ENCODE measurements at regions not wholly inside any gene's neighbourhood (a gene's known extent, or its start where the extent isn't known, plus 50 kb on each side); places are given as distances from the start of the nearest gene placed in this dataset.
A peak's percentile ranks its signal among the peaks of the same experiment; 100 is the strongest.
"Not testable (repeated sequence)": the region's sequence is repeated elsewhere in the genome, so short reads cannot be mapped to it uniquely, and the experiment has no call there.

GRCh38 chr4:74578865-74579264 is 133.9 kb downstream of the AREG start:
- H2AFZ ChIP-seq (ENCODE audit: low read length); H3K4me2 ChIP-seq (ENCODE audit: low read depth, low read length, poor library complexity, severe bottlenecking); H3K27me3 ChIP-seq (ENCODE audit: low read length); H3K4me1 ChIP-seq (ENCODE audit: low read length); H3K27ac ChIP-seq (ENCODE audit: low read length); H3K4me3 ChIP-seq (ENCODE audit: low read length); DNase-seq; H3K9me2 ChIP-seq (replicated peaks; ENCODE audit: insufficient read depth, low read length); H4K20me1 ChIP-seq (ENCODE audit: insufficient read depth, low read depth, low read length); H3K79me2 ChIP-seq (ENCODE audit: low read length); H3K36me3 ChIP-seq (ENCODE audit: insufficient read depth, low read length); H3K9ac ChIP-seq (ENCODE audit: low read length); H3K9me3 ChIP-seq (ENCODE audit: low read length): not testable (repeated sequence)

DNA sequence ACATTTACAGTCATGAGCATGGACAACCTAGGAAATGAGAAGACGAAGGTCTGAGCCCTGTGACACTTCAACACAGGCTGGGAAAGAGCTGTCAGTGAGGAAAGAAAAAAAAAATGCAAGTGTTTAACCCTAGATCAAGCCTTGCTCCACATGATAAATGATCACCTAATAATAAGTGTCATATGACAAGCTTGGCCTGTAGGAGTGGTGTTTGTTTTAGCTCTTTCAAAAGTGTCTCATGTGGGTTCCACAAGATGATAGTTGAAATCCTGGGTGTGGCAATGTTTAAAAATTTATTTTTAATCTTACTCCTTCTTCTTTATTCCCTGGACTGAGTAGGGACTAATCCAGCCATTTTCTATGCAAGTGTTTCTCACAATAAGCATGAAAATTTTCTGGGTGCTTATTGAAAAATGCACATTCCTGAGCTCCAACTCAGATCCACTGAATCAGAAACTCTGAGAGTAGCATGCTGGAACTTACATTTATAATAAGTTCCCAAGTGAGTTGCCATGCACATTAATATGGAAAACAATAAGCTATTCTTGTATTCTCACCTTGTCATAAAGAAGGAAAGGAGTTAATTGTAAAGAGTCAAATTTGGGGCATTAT is 138.3 kb downstream of the AREG start:
- Histone ChIP-seq H2AFZ (ENCODE audit: low read length) (no peak overlapping the region), H4K20me1 (ENCODE audit: insufficient read depth, low read depth, low read length) (no peaks in the 10 kb centered on the region), H3K36me3 (ENCODE audit: insufficient read depth, low read length) (no peaks in the 10 kb centered on the region), H3K79me2 (ENCODE audit: low read length) (no peaks in the 10 kb centered on the region), H3K27me3 (ENCODE audit: low read length) (no peaks in the 10 kb centered on the region), H3K4me3 (ENCODE audit: low read length) (no peak overlapping the region), H3K9me3 (ENCODE audit: low read length) (no peaks in the 10 kb centered on the region), H3K27ac (ENCODE audit: low read length) (no peak overlapping the region), H3K9me2 (replicated peaks; ENCODE audit: insufficient read depth, low read length) (no peaks in the 10 kb centered on the region), H3K4me2 (ENCODE audit: low read depth, low read length, poor library complexity, severe bottlenecking) (no peak overlapping the region), H3K4me1 (ENCODE audit: low read length) (no peaks in the 10 kb centered on the region), H3K9ac (ENCODE audit: low read length) (no peak overlapping the region)
- no peak for DNase-seq

DNA sequence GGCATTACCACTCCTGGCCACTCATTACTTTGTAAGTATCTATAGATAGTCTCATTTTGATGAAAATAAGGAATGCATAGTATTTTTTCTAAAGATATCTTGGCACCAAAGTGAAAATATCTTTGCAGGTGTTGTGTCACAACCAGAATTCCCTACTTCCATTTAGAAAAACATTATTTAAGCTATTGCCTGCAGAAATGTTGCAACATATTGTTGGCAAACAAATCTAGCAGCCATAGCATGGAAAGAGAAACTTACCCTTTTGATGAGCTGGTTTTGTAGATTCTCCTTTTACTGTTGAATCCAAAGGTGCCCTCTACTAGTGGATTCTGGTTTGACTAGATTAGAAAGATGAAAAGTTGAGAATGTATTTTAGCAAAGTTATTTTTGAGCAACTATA is 138.8 kb downstream of the AREG start:
- Histone ChIP-seq H3K4me3 (ENCODE audit: low read length) (no peak overlapping the region), H3K4me1 (ENCODE audit: low read length) (no peaks in the 10 kb centered on the region), H3K9me3 (ENCODE audit: low read length) (no peaks in the 10 kb centered on the region), H3K9me2 (replicated peaks; ENCODE audit: insufficient read depth, low read length) (no peaks in the 10 kb centered on the region), H4K20me1 (ENCODE audit: insufficient read depth, low read depth, low read length) (no peaks in the 10 kb centered on the region), H3K27me3 (ENCODE audit: low read length) (no peaks in the 10 kb centered on the region), H2AFZ (ENCODE audit: low read length) (no peak overlapping the region), H3K27ac (ENCODE audit: low read length) (no peak overlapping the region), H3K9ac (ENCODE audit: low read length) (no peak overlapping the region), H3K4me2 (ENCODE audit: low read depth, low read length, poor library complexity, severe bottlenecking) (no peak overlapping the region), H3K36me3 (ENCODE audit: insufficient read depth, low read length) (no peaks in the 10 kb centered on the region), H3K79me2 (ENCODE audit: low read length) (no peaks in the 10 kb centered on the region)
- no peak for DNase-seq

DNA sequence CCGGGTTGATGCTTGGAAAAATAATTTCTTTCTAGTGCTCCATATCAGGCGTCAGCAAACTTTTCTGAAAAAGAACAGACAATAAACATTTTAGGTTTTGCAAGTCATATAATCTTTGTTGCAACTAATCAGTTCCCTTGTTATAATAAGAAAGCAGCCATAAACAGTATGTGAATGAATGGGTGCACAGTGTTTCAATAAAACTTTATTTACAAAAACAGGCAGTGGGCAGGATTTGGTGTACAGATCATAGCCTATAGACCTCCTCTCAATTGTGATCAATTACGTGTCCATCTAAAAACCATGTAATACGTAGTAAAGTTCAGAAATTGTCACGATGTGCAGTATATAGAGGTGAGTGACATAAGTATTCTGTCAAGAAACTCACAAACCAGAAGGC is 143.4 kb downstream of the AREG start:
- Histone ChIP-seq H2AFZ (ENCODE audit: low read length) (peak overlapping the region; percentile 42; the same call in 1 of the 2 replicates), H3K36me3 (ENCODE audit: insufficient read depth, low read length) (no peaks in the 10 kb centered on the region), H3K4me2 (ENCODE audit: low read depth, low read length, poor library complexity, severe bottlenecking) (no peak overlapping the region), H3K9me3 (ENCODE audit: low read length) (no peaks in the 10 kb centered on the region), H3K27ac (ENCODE audit: low read length) (no peak overlapping the region), H3K27me3 (ENCODE audit: low read length) (no peaks in the 10 kb centered on the region), H4K20me1 (ENCODE audit: insufficient read depth, low read depth, low read length) (no peaks in the 10 kb centered on the region), H3K79me2 (ENCODE audit: low read length) (no peaks in the 10 kb centered on the region), H3K9me2 (replicated peaks; ENCODE audit: insufficient read depth, low read length) (no peaks in the 10 kb centered on the region), H3K9ac (ENCODE audit: low read length) (no peak overlapping the region), H3K4me1 (ENCODE audit: low read length) (no peaks in the 10 kb centered on the region), H3K4me3 (ENCODE audit: low read length) (no peak overlapping the region)
- no peak for DNase-seq

DNA sequence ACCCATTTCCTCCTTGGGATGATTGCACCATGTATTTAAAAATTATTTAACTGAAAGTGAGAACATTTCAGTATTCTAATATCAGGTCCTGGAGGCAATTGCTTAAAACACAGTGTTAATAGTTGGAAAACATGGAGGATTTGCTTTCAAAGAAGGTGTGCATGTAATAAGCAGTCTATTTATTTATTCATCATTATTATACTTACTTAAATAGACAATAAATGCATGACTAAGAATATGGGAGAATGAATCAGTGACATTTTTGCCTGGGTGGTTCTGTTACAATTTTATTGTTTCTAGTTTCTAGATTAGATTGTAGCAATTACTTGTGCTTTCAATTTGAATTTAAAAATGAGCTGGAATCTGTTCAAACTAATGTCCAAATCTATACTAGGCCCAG is 145.5 kb downstream of the AREG start:
- DNase-seq: no peak
- Histone ChIP-seq H4K20me1 (ENCODE audit: insufficient read depth, low read depth, low read length) (no peaks in the 10 kb centered on the region), H3K36me3 (ENCODE audit: insufficient read depth, low read length) (no peaks in the 10 kb centered on the region)

GRCh38 chr4:74598611-74599325 is 153.8 kb downstream of the AREG start:
- Histone ChIP-seq H3K9ac (ENCODE audit: low read length) (no peak overlapping the region), H3K9me2 (replicated peaks; ENCODE audit: insufficient read depth, low read length) (no peaks in the 10 kb centered on the region), H2AFZ (ENCODE audit: low read length) (no peak overlapping the region), H3K27me3 (ENCODE audit: low read length) (no peaks in the 10 kb centered on the region), H4K20me1 (ENCODE audit: insufficient read depth, low read depth, low read length) (no peaks in the 10 kb centered on the region), H3K79me2 (ENCODE audit: low read length) (no peaks in the 10 kb centered on the region), H3K4me2 (ENCODE audit: low read depth, low read length, poor library complexity, severe bottlenecking) (no peak overlapping the region), H3K9me3 (ENCODE audit: low read length) (no peaks in the 10 kb centered on the region), H3K36me3 (ENCODE audit: insufficient read depth, low read length) (no peaks in the 10 kb centered on the region), H3K4me1 (ENCODE audit: low read length) (no peaks in the 10 kb centered on the region), H3K4me3 (ENCODE audit: low read length) (no peak overlapping the region), H3K27ac (ENCODE audit: low read length) (no peak overlapping the region)
- DNase-seq: no peak

More for the DNA sequence above, 145.5 kb downstream of the AREG start:
- no peaks in the 10 kb centered on the region for H3K9me2 ChIP-seq (replicated peaks; ENCODE audit: insufficient read depth, low read length)
- no peaks in the 10 kb centered on the region for H3K4me1 ChIP-seq (ENCODE audit: low read length)
- H3K9me3 ChIP-seq (ENCODE audit: low read length): no peaks in the 10 kb centered on the region
- H2AFZ ChIP-seq (ENCODE audit: low read length): no peak overlapping the region
- no peaks in the 10 kb centered on the region for H3K27me3 ChIP-seq (ENCODE audit: low read length)
- no peak overlapping the region for H3K27ac ChIP-seq (ENCODE audit: low read length)
- no peak overlapping the region for H3K4me2 ChIP-seq (ENCODE audit: low read depth, low read length, poor library complexity, severe bottlenecking)
- no peaks in the 10 kb centered on the region for H3K79me2 ChIP-seq (ENCODE audit: low read length)
- H3K9ac ChIP-seq (ENCODE audit: low read length): no peak overlapping the region
- H3K4me3 ChIP-seq (ENCODE audit: low read length): no peak overlapping the region

DNA sequence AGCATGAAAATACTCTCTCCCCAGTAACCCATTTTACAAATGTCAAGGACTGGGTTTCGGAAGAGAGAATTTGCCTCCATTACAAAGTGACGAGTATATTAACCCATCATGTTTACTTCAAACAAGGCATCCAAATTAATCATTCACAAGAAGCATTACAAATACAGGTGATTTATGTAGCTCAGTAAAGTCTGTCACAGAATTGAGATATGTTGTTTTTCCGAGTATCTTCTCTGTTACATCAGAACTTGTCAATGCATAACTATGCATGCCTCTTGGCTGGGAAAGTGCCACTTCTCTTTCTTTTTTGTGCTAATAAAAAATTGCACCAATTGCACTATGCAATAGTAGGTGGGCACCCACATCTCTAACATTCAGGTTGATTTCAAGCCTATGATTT is 158.2 kb downstream of the AREG start:
- H3K4me1 ChIP-seq (ENCODE audit: low read length): no peaks in the 10 kb centered on the region
- no peak overlapping the region for H2AFZ ChIP-seq (ENCODE audit: low read length)
- H3K9me2 ChIP-seq (replicated peaks; ENCODE audit: insufficient read depth, low read length): no peaks in the 10 kb centered on the region
- H3K9me3 ChIP-seq (ENCODE audit: low read length): no peaks in the 10 kb centered on the region
- no peak overlapping the region for H3K4me2 ChIP-seq (ENCODE audit: low read depth, low read length, poor library complexity, severe bottlenecking)
- no peaks in the 10 kb centered on the region for H3K79me2 ChIP-seq (ENCODE audit: low read length)
- H3K9ac ChIP-seq (ENCODE audit: low read length): no peak overlapping the region
- no peaks in the 10 kb centered on the region for H3K36me3 ChIP-seq (ENCODE audit: insufficient read depth, low read length)
- DNase-seq: no peak
- no peaks in the 10 kb centered on the region for H3K27me3 ChIP-seq (ENCODE audit: low read length)
- no peaks in the 10 kb centered on the region for H4K20me1 ChIP-seq (ENCODE audit: insufficient read depth, low read depth, low read length)
- no peak overlapping the region for H3K27ac ChIP-seq (ENCODE audit: low read length)
- H3K4me3 ChIP-seq (ENCODE audit: low read length): no peak overlapping the region

GRCh38 chr4:74608151-74608949 is 163.4 kb downstream of the AREG start:
- H4K20me1 ChIP-seq (ENCODE audit: insufficient read depth, low read depth, low read length): no peaks in the 10 kb centered on the region
- H3K9me3 ChIP-seq (ENCODE audit: low read length): no peaks in the 10 kb centered on the region
- no peaks in the 10 kb centered on the region for H3K79me2 ChIP-seq (ENCODE audit: low read length)
- no peak overlapping the region for H3K27ac ChIP-seq (ENCODE audit: low read length)
- H3K4me1 ChIP-seq (ENCODE audit: low read length): no peaks in the 10 kb centered on the region
- no peak overlapping the region for H3K4me2 ChIP-seq (ENCODE audit: low read depth, low read length, poor library complexity, severe bottlenecking)
- DNase-seq: no peak
- no peak overlapping the region for H3K9ac ChIP-seq (ENCODE audit: low read length)
- no peak overlapping the region for H3K4me3 ChIP-seq (ENCODE audit: low read length)
- no peaks in the 10 kb centered on the region for H3K9me2 ChIP-seq (replicated peaks; ENCODE audit: insufficient read depth, low read length)
- H3K36me3 ChIP-seq (ENCODE audit: insufficient read depth, low read length): no peaks in the 10 kb centered on the region
- no peaks in the 10 kb centered on the region for H3K27me3 ChIP-seq (ENCODE audit: low read length)
- H2AFZ ChIP-seq (ENCODE audit: low read length): no peak overlapping the region

All from Karpas-422 (cell line).